GM23338 (cell line): ENCODE measurements at regions not wholly inside any gene's neighbourhood (a gene's known extent, or its start where the extent isn't known, plus 50 kb on each side); places are given as distances from the start of the nearest gene placed in this dataset.

Experiments
- CREB1 ChIP-seq: fragments of 250-450 bp; sonication (Bioruptor Pico); IDR thresholded peaks from 2 replicates; pipeline ENCODE4 v1.5.0; 2020; ENCODE audit warnings: low read depth, mild to moderate bottlenecking, moderate library complexity
- CTCF ChIP-seq, 2 experiments: fragments of 200-600 bp in 1 of 2; sonication (generic) in 1 of 2; conservative IDR thresholded peaks; 2 replicates each; pipeline versions ENCODE4 v1.5.1 to v1.6.1; 2016 to 2017; ENCODE audit warnings: antibody characterized with exemption in 2 of 2, low read depth in 2 of 2, mild to moderate bottlenecking in 2 of 2, moderate library complexity in 1 of 2
- ETS1 ChIP-seq: IDR thresholded peaks from 2 replicates; pipeline ENCODE4 v1.6.1; 2016; ENCODE audit warnings: antibody characterized with exemption
- EZH2 ChIP-seq: fragments of 200-600 bp; sonication (generic); IDR thresholded peaks from one replicate; pipeline ENCODE4 v1.8.0; 2017; ENCODE audit warnings: antibody characterized with exemption, mild to moderate bottlenecking, low read depth; ENCODE audit not compliant: unreplicated experiment
- EZH2phosphoT487 ChIP-seq: fragments of 200-600 bp; sonication (generic); IDR thresholded peaks from one replicate; pipeline ENCODE4 v1.8.1; 2018; ENCODE audit warnings: antibody characterized with exemption; ENCODE audit not compliant: unreplicated experiment
- JUNB ChIP-seq: IDR thresholded peaks from one replicate; pipeline ENCODE4 v1.6.1; 2016; ENCODE audit warnings: antibody characterized with exemption; ENCODE audit not compliant: unreplicated experiment
- POLR2AphosphoS5 ChIP-seq: IDR thresholded peaks from 2 replicates; pipeline ENCODE4 v1.6.1; 2016; ENCODE audit warnings: antibody characterized with exemption, low read depth
- REST ChIP-seq: IDR thresholded peaks from one replicate; pipeline ENCODE4 v1.6.1; 2018; ENCODE audit warnings: antibody characterized with exemption; ENCODE audit not compliant: unreplicated experiment
- ZNF331 ChIP-seq: fragments of 250-450 bp; sonication (Bioruptor Pico); IDR thresholded peaks from 2 replicates; pipeline ENCODE4 v1.5.0; 2020; ENCODE audit warnings: low read depth, mild to moderate bottlenecking, moderate library complexity

- TF ChIP-seq CTCF (conservative IDR thresholded peaks at IDR 0.05; ENCODE audit: low read depth in 2 of 2), result 0 out of 4 replicates have a peak, but pooled peaks of 1 of the 2 experiments have one; percentile 13
- no peak for TF ChIP-seq POLR2AphosphoS5
- TF ChIP-seq EZH2, result no peak
- TF ChIP-seq ZNF331 (CRISPR knock-in tag), result no peak
- no peak for TF ChIP-seq CREB1 (CRISPR knock-in tag)
- TF ChIP-seq EZH2phosphoT487, result no peak
- TF ChIP-seq ETS1, result no peak
- TF ChIP-seq JUNB, result no peak
- TF ChIP-seq REST, result no peak
Measured at GRCh38 chr5:174916227-174916626, 191.8 kb downstream of the MSX2 start.
